Upper lobe of left lung (tissue), 6 donors: ENCODE measurements at regions not wholly inside any gene's neighbourhood (a gene's known extent, or its start where the extent isn't known, plus 50 kb on each side); places are given as distances from the start of the nearest gene placed in this dataset.
A peak's percentile ranks its signal among the peaks of the same experiment; 100 is the strongest.
"Not testable (repeated sequence)": the region's sequence is repeated elsewhere in the genome, so short reads cannot be mapped to it uniquely, and the experiment has no call there.

Source experiments
- ATAC-seq, 2 donors: fragments of 200-7000 bp; cut with Tn5 transposase; one replicate each; pipeline ENCODE4 v1.9.1; 2022; ENCODE audit warnings: mild to moderate bottlenecking in 2 of 2, moderate library complexity in 2 of 2; ENCODE audit not compliant: low FRiP score in 2 of 2
- DNase-seq, 2 donors: peaks; one replicate each; pipeline ENCODE4 v3.0.0-alpha.2; 2019 to 2020
- H3K27ac ChIP-seq, 4 donors: fragments of 200-600 bp; sonication (generic); one replicate each; pipeline ENCODE4 v1.5.1; 2016 to 2019
- H3K27me3 ChIP-seq, 4 donors: fragments of 200-600 bp; sonication (generic); one replicate each; pipeline ENCODE4 v1.5.1; 2017 to 2019
- H3K36me3 ChIP-seq, 4 donors: fragments of 200-600 bp; sonication (generic); one replicate each; pipeline ENCODE4 v1.5.1; 2016 to 2019
- H3K4me1 ChIP-seq, 4 donors: fragments of 200-600 bp; sonication (generic); one replicate each; pipeline ENCODE4 v1.5.1; 2018 to 2019
- H3K4me3 ChIP-seq, 4 donors: fragments of 200-600 bp; sonication (generic); one replicate each; pipeline ENCODE4 v1.5.1; 2017 to 2019; ENCODE audit warnings: mild to moderate bottlenecking in 2 of 4, moderate library complexity in 1 of 4
- H3K9me3 ChIP-seq, 4 donors: fragments of 200-600 bp; sonication (generic); one replicate each; pipeline ENCODE4 v1.5.1; 2018 to 2019
- EP300 ChIP-seq, 4 donors: sonication (generic); formaldehyde crosslinking; IDR thresholded peaks; one replicate each; pipeline ENCODE4 v1.5.1; 2017; ENCODE audit warnings: antibody characterized with exemption in 4 of 4, control low read depth in 2 of 4
- POLR2A ChIP-seq, 4 donors: fragments of 450-650 bp; IDR thresholded peaks; one replicate each; pipeline ENCODE4 v1.5.1; 2016 to 2017; ENCODE audit warnings: antibody characterized with exemption in 4 of 4, mild to moderate bottlenecking in 2 of 4
- POLR2AphosphoS5 ChIP-seq, 2 donors: sonication (generic); formaldehyde crosslinking; IDR thresholded peaks; one replicate each; pipeline ENCODE4 v1.5.1; 2017; ENCODE audit warnings: antibody characterized with exemption in 2 of 2
- WGBS, 2 donors: methylation state at CpG; one replicate each; pipeline ENCODE4 v1.1.5; 2017 to 2018; 5-methylcytosine and 5-hydroxymethylcytosine counted together
- TF ChIP-seq, protein P1 (sequence below), 6 experiments: fragments of 450-650 bp in 4 of 6; fragments of 200-600 bp in 2 of 6; sonication (generic) in 2 of 6; IDR thresholded peaks; one replicate each; pipeline ENCODE4 v1.5.1; 2016 to 2019; ENCODE audit warnings: antibody characterized with exemption in 6 of 6
- donor health status: DM: no; HTN: no; CAD: no; lungs with moderate emphysema.
- donor health status: DM: no; HTN: yes; CAD: no; lungs with severe emphysema.

DNA sequence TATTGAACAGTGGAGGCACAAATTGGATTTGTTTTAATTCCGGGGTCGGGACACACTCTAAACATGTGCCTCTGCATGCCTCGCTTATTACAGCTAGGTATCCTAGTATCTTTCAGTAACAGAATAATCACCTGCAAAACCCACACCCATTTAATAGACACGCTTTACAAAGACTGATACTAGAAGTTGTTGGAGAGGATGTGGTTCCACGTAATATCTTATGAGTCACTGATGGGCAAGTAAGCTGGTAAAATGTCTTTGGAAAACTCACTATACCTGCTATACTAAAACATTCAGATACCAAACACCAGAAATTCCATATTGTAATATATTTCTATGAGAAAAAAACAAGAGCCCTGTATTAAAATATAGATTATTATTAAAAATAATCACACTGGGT, 84.0 kb downstream of the GGTLC2 start:
- no peak for TF ChIP-seq POLR2AphosphoS5 (IDR thresholded peaks at IDR 0.05)
- 87 to 91% methylated on average over 5 of the region's 5 CpGs for WGBS, 2 donors

DNA sequence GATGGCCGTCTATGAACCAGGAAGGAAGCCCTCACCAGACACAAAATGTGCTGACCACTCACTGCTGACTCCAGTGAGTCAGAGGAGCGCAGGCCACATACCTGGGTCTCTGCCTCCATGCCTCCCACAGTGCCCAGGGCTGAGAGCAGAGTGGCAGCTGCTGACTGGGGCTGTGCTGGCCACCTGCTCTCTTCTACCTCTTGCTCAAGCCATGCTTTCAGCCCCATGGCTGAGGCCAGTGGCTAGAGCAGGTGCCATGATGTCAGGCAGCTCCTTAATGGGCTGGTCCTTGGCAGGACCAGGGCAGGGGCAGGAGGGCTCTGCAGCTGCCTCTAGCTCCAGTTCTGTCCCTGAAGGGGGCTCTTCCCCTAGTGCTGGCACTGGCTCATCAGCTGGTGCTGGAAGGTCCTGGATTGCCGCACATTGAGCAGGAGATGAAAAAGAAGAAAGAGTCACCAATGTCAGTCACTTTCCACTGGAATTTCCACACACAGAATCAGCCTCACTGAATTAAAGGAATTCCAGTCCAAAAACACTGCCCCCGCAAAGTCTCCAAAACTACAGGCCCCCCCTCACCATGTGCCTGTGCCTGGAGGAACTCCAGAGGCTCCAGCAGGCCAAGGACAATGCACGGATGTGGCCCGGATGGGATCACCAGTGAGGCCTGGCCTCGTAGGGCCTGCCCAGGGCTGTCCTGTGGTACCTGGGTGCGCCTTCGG, 86.4 kb downstream of the GGTLC2 start:
- no peaks in the 10 kb centered on the region for H3K27me3 ChIP-seq
- no peaks in the 10 kb centered on the region for H3K36me3 ChIP-seq
- ATAC-seq (peak in 1 of 2 donors; percentile 62), DNase-seq (no peak)
- H3K27ac ChIP-seq = no peak overlapping the region
- no peaks in the 10 kb centered on the region for H3K9me3 ChIP-seq
- TF ChIP-seq, protein P1, sequence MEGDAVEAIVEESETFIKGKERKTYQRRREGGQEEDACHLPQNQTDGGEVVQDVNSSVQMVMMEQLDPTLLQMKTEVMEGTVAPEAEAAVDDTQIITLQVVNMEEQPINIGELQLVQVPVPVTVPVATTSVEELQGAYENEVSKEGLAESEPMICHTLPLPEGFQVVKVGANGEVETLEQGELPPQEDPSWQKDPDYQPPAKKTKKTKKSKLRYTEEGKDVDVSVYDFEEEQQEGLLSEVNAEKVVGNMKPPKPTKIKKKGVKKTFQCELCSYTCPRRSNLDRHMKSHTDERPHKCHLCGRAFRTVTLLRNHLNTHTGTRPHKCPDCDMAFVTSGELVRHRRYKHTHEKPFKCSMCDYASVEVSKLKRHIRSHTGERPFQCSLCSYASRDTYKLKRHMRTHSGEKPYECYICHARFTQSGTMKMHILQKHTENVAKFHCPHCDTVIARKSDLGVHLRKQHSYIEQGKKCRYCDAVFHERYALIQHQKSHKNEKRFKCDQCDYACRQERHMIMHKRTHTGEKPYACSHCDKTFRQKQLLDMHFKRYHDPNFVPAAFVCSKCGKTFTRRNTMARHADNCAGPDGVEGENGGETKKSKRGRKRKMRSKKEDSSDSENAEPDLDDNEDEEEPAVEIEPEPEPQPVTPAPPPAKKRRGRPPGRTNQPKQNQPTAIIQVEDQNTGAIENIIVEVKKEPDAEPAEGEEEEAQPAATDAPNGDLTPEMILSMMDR (IDR thresholded peaks at IDR 0.05) = no peak
- TF ChIP-seq POLR2A (IDR thresholded peaks at IDR 0.05) (no peak), POLR2AphosphoS5 (IDR thresholded peaks at IDR 0.05) (no peak), EP300 (IDR thresholded peaks at IDR 0.05) (no peak)
- H3K4me3 ChIP-seq = no peak overlapping the region
- no peaks in the 10 kb centered on the region for H3K4me1 ChIP-seq
- 75 to 90% methylated on average over 5 to 9 of the region's 9 CpGs for WGBS, 2 donors

More for the DNA sequence above, 84.0 kb downstream of the GGTLC2 start:
- no peaks in the 10 kb centered on the region for H3K4me1 ChIP-seq
- no peaks in the 10 kb centered on the region for H3K9me3 ChIP-seq
- no peaks in the 10 kb centered on the region for H3K36me3 ChIP-seq
- no peak for ATAC-seq
- no peak overlapping the region for H3K27ac ChIP-seq
- no peak for DNase-seq
- H3K4me3 ChIP-seq = no peak overlapping the region
- no peaks in the 10 kb centered on the region for H3K27me3 ChIP-seq

DNA sequence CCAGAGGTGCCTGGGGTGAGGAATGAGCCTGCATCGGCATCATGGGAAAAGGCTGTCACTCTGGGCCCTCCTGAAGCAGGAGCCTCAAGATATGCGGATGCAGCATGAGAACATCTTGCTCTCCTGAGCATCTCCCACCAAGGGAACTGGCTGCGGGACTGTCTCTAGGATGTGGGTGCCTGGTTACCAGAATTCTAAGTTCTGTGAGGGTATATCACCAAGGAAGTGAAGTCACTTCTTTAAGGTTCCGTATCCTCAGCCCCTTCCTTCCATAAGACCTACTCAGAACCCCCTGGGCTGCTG, 86.9 kb downstream of the GGTLC2 start:
- no peaks in the 10 kb centered on the region for H3K9me3 ChIP-seq
- H3K27me3 ChIP-seq = no peaks in the 10 kb centered on the region
- ATAC-seq (no peak), DNase-seq (no peak)
- no peaks in the 10 kb centered on the region for H3K36me3 ChIP-seq
- H3K4me1 ChIP-seq = no peaks in the 10 kb centered on the region
- H3K4me3 ChIP-seq = no peak overlapping the region
- 82 to 87% methylated on average over 3 to 4 of the region's 4 CpGs for WGBS, 2 donors
- no peak overlapping the region for H3K27ac ChIP-seq
- TF ChIP-seq EP300 (IDR thresholded peaks at IDR 0.05) = no peak
- TF ChIP-seq POLR2AphosphoS5 (IDR thresholded peaks at IDR 0.05) = no peak
- TF ChIP-seq, protein P1 (IDR thresholded peaks at IDR 0.05) = no peak
- no peak for TF ChIP-seq POLR2A (IDR thresholded peaks at IDR 0.05)

DNA sequence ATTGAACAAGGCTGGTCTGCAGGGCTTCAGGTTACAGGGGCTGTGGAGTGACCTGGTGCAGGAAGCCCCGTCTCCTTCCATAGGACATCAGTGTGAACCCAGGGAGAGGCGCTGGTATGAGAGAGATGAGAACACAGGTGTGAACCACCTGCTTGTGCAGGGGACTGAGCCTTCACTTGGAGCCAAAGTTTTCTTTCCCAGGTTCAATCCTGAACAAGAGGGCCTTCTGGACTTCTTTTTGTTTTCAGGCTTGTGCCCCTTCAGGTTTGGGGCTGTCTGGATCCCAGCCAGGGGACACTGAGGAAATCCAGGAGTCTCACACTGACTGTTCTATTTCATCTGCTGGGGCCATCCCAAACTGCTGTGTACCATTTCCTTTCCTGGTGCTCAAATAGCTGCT, 88.6 kb downstream of the GGTLC2 start:
- H3K27ac ChIP-seq, ATAC-seq, H3K36me3 ChIP-seq, H3K4me1 ChIP-seq, H3K27me3 ChIP-seq, H3K9me3 ChIP-seq, DNase-seq, H3K4me3 ChIP-seq: not testable (repeated sequence)
- WGBS, 2 donors = 80 to 82% methylated on average over 2 of the region's 2 CpGs

DNA sequence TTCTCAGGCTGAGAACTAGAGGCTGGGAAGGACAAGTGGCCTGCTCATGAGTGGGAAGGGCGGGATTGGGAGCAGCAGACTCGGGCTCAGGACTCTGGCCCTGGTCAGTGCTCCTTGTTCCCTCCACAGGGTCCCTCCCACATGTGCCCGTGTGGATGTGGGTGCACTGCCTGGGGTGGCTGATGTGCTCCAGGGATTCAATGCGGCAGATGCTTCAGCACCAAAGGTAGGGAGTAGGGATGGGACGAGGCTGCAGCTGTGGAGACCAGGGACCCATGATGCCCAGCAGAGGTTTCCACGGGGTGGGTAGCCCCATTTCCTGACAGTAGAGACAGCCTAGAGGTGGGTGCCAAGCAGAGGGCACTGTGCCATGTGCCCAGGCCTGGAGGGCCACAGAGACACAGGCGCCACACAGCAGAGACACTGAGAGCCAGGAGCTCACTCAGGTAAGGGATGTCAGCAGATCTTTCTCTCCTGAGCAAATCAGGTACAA, 89.5 kb downstream of the GGTLC2 start:
- Histone ChIP-seq H3K36me3 (no peaks in the 10 kb centered on the region), H3K9me3 (no peaks in the 10 kb centered on the region), H3K4me3 (no peak overlapping the region), H3K4me1 (no peaks in the 10 kb centered on the region), H3K27me3 (no peaks in the 10 kb centered on the region), H3K27ac (no peak overlapping the region)
- ATAC-seq (no peak), DNase-seq (no peak)
- no peak for TF ChIP-seq POLR2AphosphoS5 (IDR thresholded peaks at IDR 0.05)
- TF ChIP-seq EP300 (IDR thresholded peaks at IDR 0.05) = no peak
- 86 to 93% methylated on average over 3 to 7 of the region's 7 CpGs for WGBS, 2 donors

DNA sequence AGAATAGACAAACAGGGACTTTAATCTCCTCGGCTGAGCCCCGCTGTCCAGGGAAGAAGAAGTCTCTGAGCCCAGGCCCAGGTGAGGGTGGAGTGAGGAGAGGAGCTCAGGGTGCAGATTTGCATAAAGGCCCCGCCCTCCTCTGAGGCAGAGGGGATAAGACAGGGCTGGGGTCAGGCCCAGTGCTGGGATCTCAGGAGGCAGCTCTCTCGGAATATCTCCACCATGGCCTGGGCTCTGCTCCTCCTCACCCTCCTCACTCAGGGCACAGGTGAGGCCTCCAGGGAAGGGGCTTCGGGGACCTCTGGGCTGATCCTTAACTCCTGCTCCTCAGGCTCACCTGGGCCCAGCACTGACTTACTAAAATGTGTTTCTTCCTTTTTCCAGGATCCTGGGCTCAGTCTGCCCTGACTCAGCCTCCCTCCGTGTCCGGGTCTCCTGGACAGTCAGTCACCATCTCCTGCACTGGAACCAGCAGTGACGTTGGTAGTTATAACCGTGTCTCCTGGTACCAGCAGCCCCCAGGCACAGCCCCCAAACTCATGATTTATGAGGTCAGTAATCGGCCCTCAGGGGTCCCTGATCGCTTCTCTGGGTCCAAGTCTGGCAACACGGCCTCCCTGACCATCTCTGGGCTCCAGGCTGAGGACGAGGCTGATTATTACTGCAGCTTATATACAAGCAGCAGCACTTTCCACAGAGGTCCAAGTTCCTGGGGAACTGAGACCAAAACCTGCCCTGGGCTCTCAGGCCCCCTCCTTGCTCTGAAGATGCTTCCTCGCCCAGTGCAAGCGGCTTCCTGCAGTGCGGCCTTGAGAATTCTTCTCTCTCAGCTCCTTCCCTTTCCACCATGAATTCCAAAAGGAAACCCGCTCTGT, 90.2 kb downstream of the GGTLC2 start:
- H3K27ac ChIP-seq, ATAC-seq, DNase-seq, H3K27me3 ChIP-seq, H3K4me3 ChIP-seq, H3K4me1 ChIP-seq, H3K9me3 ChIP-seq, H3K36me3 ChIP-seq: not testable (repeated sequence)
- WGBS, 2 donors = 75 to 76% methylated on average over 15 to 17 of the region's 17 CpGs

DNA sequence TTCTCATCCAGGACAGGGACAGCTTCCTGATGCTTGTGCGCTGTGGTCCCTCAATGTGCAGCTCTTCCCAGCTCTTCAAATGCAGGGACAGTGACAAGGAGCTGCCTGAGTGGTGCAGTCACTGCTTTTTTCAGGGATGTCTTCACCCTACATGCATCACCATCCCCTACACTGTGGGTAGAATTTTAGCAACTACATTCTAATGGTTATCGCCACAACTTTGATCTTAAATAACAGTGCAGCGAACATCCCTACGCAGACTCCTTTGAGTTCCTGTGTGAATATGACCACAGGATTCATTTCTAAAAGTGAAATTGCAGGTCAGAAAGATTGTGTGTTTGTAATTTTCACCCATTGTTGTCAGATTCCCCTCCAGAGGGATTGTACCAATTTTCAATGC, 90.9 kb downstream of the GGTLC2 start:
- H3K27me3 ChIP-seq, DNase-seq, H3K36me3 ChIP-seq, ATAC-seq, H3K4me1 ChIP-seq, H3K9me3 ChIP-seq, H3K27ac ChIP-seq, H3K4me3 ChIP-seq: not testable (repeated sequence)
- WGBS, 2 donors = 82 to 87% methylated on average over 4 of the region's 4 CpGs
